Trophoblast cell (in vitro differentiated cells and primary cell): ENCODE measurements at regions not wholly inside any gene's neighbourhood (a gene's known extent, or its start where the extent isn't known, plus 50 kb on each side); places are given as distances from the start of the nearest gene placed in this dataset.

Experiments
- DNase-seq, 2 donors: peaks; one replicate each; pipeline ENCODE4 v3.0.0-alpha.2; 2016
- H2AFZ ChIP-seq: 2 replicates; pipeline ENCODE4 v1.6.1; 2013; ENCODE audit warnings: low read length, moderate library complexity, mild to moderate bottlenecking; ENCODE audit not compliant: insufficient read depth, poor library complexity
- H2AK5ac ChIP-seq: 2 replicates; pipeline ENCODE4 v1.6.1; 2013; ENCODE audit warnings: mild to moderate bottlenecking, low read length
- H2BK120ac ChIP-seq: 2 replicates; pipeline ENCODE4 v1.6.1; 2013; ENCODE audit warnings: low read length, mild to moderate bottlenecking, moderate library complexity; ENCODE audit not compliant: insufficient read depth, poor library complexity
- H2BK12ac ChIP-seq: 2 replicates; pipeline ENCODE4 v1.6.1; 2013; ENCODE audit warnings: mild to moderate bottlenecking, low read length, moderate library complexity
- H2BK5ac ChIP-seq: 2 replicates; pipeline ENCODE4 v1.6.1; 2013; ENCODE audit warnings: low read length, low read depth, moderate library complexity, mild to moderate bottlenecking; ENCODE audit not compliant: poor library complexity
- H3K14ac ChIP-seq: 2 replicates; pipeline ENCODE4 v1.6.1; 2013; ENCODE audit warnings: mild to moderate bottlenecking, low read length
- H3K18ac ChIP-seq: 2 replicates; pipeline ENCODE4 v1.6.1; 2013; ENCODE audit warnings: mild to moderate bottlenecking, low read length
- H3K23ac ChIP-seq: 2 replicates; pipeline ENCODE4 v1.6.1; 2013; ENCODE audit warnings: low read length
- H3K27ac ChIP-seq: 2 replicates; pipeline ENCODE4 v1.5.1; 2013; ENCODE audit warnings: low read depth, mild to moderate bottlenecking, inconsistent platforms, low read length, moderate library complexity
- H3K27me3 ChIP-seq: 2 replicates; pipeline ENCODE4 v1.6.1; 2013; ENCODE audit warnings: inconsistent platforms, mild to moderate bottlenecking, low read length, moderate library complexity; ENCODE audit not compliant: insufficient read depth
- H3K36me3 ChIP-seq, 2 experiments: 1 replicate in 1 of 2; 2 replicates in 1 of 2; pipeline ENCODE4 v1.6.1; 2013; ENCODE audit warnings: low read length in 2 of 2, mild to moderate bottlenecking in 2 of 2, moderate library complexity in 1 of 2; ENCODE audit not compliant: insufficient read depth in 2 of 2, control insufficient read depth in 1 of 2
- H3K4ac ChIP-seq: 2 replicates; pipeline ENCODE4 v1.6.1; 2013; ENCODE audit warnings: low read depth, mild to moderate bottlenecking, low read length, moderate library complexity
- H3K4me1 ChIP-seq, 2 experiments: 1 replicate in 1 of 2; 2 replicates in 1 of 2; pipeline ENCODE4 v1.6.1; 2013; ENCODE audit warnings: low read length in 2 of 2, mild to moderate bottlenecking in 2 of 2, moderate library complexity in 1 of 2; ENCODE audit not compliant: insufficient read depth in 2 of 2, control insufficient read depth in 1 of 2
- H3K4me2 ChIP-seq: 2 replicates; pipeline ENCODE4 v1.6.1; 2013; ENCODE audit warnings: inconsistent platforms, mild to moderate bottlenecking, low read length, moderate library complexity
- H3K4me3 ChIP-seq: 2 replicates; pipeline ENCODE4 v1.5.1; 2013; ENCODE audit warnings: mild to moderate bottlenecking, low read depth, low read length, inconsistent platforms
- H3K79me1 ChIP-seq: one replicate; pipeline ENCODE4 v1.6.1; 2013; ENCODE audit warnings: low read length
- H3K79me2 ChIP-seq: 2 replicates; pipeline ENCODE4 v1.6.1; 2013; ENCODE audit warnings: low read length, mild to moderate bottlenecking; ENCODE audit not compliant: control insufficient read depth, insufficient read depth, poor library complexity
- H3K9ac ChIP-seq: 2 replicates; pipeline ENCODE4 v1.6.1; 2013; ENCODE audit warnings: mild to moderate bottlenecking, low read length
- H3K9me3 ChIP-seq: 2 replicates; pipeline ENCODE4 v1.6.1; 2013; ENCODE audit warnings: low read depth, mild to moderate bottlenecking, control low read depth, inconsistent platforms, low read length; ENCODE audit not compliant: insufficient read depth
- H4K12ac ChIP-seq: 2 replicates; pipeline ENCODE4 v1.6.1; 2013; ENCODE audit warnings: low read depth, mild to moderate bottlenecking, low read length, moderate library complexity
- H4K8ac ChIP-seq: 2 replicates; pipeline ENCODE4 v1.6.1; 2013; ENCODE audit warnings: low read depth, mild to moderate bottlenecking, low read length, moderate library complexity
- H4K91ac ChIP-seq: one replicate; pipeline ENCODE4 v1.6.1; 2013; ENCODE audit warnings: low read depth, mild to moderate bottlenecking, low read length, moderate library complexity
- WGBS: extraction: QIAGEN DNeasy Blood & Tissue Kit; methylation state at CpG from one replicate; pipeline ENCODE4 v1.1.7; 2013; ENCODE audit warnings: missing lambda C conversion rate; ENCODE audit not compliant: insufficient read length, insufficient coverage; ENCODE audit errors: extremely low coverage; 5-methylcytosine and 5-hydroxymethylcytosine counted together

GRCh38 chr4:153997516-153997915, 208.6 kb upstream of the SFRP2 start:
- Histone ChIP-seq H3K27me3 (no peaks in the 10 kb centered on the region), H3K4me3 (no peak overlapping the region), H3K14ac (no peak overlapping the region), H3K36me3 (no peaks in the 10 kb centered on the region), H3K79me1 (peaks cover 2% of the 10 kb centered on the region), H2BK12ac (no peak overlapping the region), H3K27ac (no peak overlapping the region), H3K9ac (no peak overlapping the region), H4K8ac (no peak overlapping the region), H2BK5ac (no peak overlapping the region), H2BK120ac (no peak overlapping the region), H2AK5ac (no peak overlapping the region), H3K9me3 (peaks cover 6% of the 10 kb centered on the region), H3K23ac (no peak overlapping the region), H3K4me2 (no peak overlapping the region), H3K4me1 (peaks cover 0 to 3% of the 10 kb centered on the region in 2 experiments), H3K4ac (no peak overlapping the region), H4K12ac (no peak overlapping the region), H4K91ac (no peak overlapping the region), H3K79me2 (no peaks in the 10 kb centered on the region), H3K18ac (no peak overlapping the region), H2AFZ (no peak overlapping the region)
- WGBS, result no CpG with 5 or more reads among the region's 4 CpGs
- no peak for DNase-seq

GRCh38 chr4:153989505-153989904, 200.6 kb upstream of the SFRP2 start:
- Histone ChIP-seq H3K18ac (no peak overlapping the region), H3K14ac (no peak overlapping the region), H2BK120ac (no peak overlapping the region), H3K4me1 (peaks cover 5 to 10% of the 10 kb centered on the region in 2 experiments), H3K79me2 (no peaks in the 10 kb centered on the region), H3K79me1 (peaks cover 7% of the 10 kb centered on the region), H3K4me3 (no peak overlapping the region), H4K8ac (no peak overlapping the region), H3K9ac (no peak overlapping the region), H2AFZ (no peak overlapping the region), H4K91ac (no peak overlapping the region), H3K4ac (no peak overlapping the region), H4K12ac (no peak overlapping the region), H3K36me3 (no peaks in the 10 kb centered on the region), H2AK5ac (no peak overlapping the region), H3K9me3 (no peaks in the 10 kb centered on the region), H2BK12ac (no peak overlapping the region), H2BK5ac (no peak overlapping the region), H3K27me3 (no peaks in the 10 kb centered on the region), H3K27ac (no peak overlapping the region), H3K23ac (no peak overlapping the region), H3K4me2 (no peak overlapping the region)
- no CpG with 5 or more reads among the region's 2 CpGs for WGBS
- no peak for DNase-seq

GRCh38 chr4:153988492-153989363, 199.8 kb upstream of the SFRP2 start:
- peak overlapping the region; percentile 84 for H2BK5ac ChIP-seq
- no peak for DNase-seq
- peak overlapping the region; percentile 51 for H4K8ac ChIP-seq
- H3K9me3 ChIP-seq, result no peaks in the 10 kb centered on the region
- no peaks in the 10 kb centered on the region for H3K36me3 ChIP-seq
- no peak overlapping the region for H3K4me2 ChIP-seq
- peak overlapping the region; percentile 95 for H2BK12ac ChIP-seq
- no peak overlapping the region for H3K23ac ChIP-seq
- H4K12ac ChIP-seq, result no peak overlapping the region
- H3K4me1 ChIP-seq, result peaks cover 5 to 10% of the 10 kb centered on the region in 2 experiments
- H3K14ac ChIP-seq, result peak overlapping the region; percentile 82
- WGBS, result no CpG with 5 or more reads among the region's 9 CpGs
- peak overlapping the region; percentile 98 for H4K91ac ChIP-seq
- no peaks in the 10 kb centered on the region for H3K79me2 ChIP-seq
- H2BK120ac ChIP-seq, result peak overlapping the region; percentile 86
- peak overlapping the region; percentile 71 for H3K4ac ChIP-seq
- no peak overlapping the region for H3K4me3 ChIP-seq
- no peaks in the 10 kb centered on the region for H3K27me3 ChIP-seq
- H3K27ac ChIP-seq, result peak overlapping the region; percentile 84
- H3K9ac ChIP-seq, result no peak overlapping the region
- H2AFZ ChIP-seq, result peak overlapping the region; percentile 25
- peak overlapping the region; percentile 79 for H3K18ac ChIP-seq
- H3K79me1 ChIP-seq, result peaks cover 7% of the 10 kb centered on the region
- H2AK5ac ChIP-seq, result peak overlapping the region; percentile 65

GRCh38 chr4:153987291-153987690, 198.4 kb upstream of the SFRP2 start:
- WGBS, result no CpG with 5 or more reads among the region's 1 CpG
- Histone ChIP-seq H3K79me1 (peaks cover 7% of the 10 kb centered on the region), H3K27me3 (no peaks in the 10 kb centered on the region), H3K4ac (no peak overlapping the region), H4K12ac (no peak overlapping the region), H2AK5ac (no peak overlapping the region), H3K23ac (no peak overlapping the region), H3K4me1 (peaks cover 5 to 10% of the 10 kb centered on the region in 2 experiments), H3K4me2 (no peak overlapping the region), H2BK12ac (no peak overlapping the region), H3K9me3 (no peaks in the 10 kb centered on the region), H2BK5ac (no peak overlapping the region), H3K79me2 (no peaks in the 10 kb centered on the region), H3K9ac (no peak overlapping the region), H3K18ac (no peak overlapping the region), H3K36me3 (no peaks in the 10 kb centered on the region), H4K91ac (no peak overlapping the region), H3K14ac (no peak overlapping the region), H2AFZ (no peak overlapping the region), H2BK120ac (no peak overlapping the region), H4K8ac (no peak overlapping the region), H3K27ac (peak overlapping the region; percentile 84), H3K4me3 (no peak overlapping the region)
- peak in 1 of 2 donors; percentile 9 for DNase-seq
